ENCODE measurements at regions not wholly inside any gene's neighbourhood (a gene's known extent, or its start where the extent isn't known, plus 50 kb on each side); places are given as distances from the start of the nearest gene placed in this dataset.

DNA sequence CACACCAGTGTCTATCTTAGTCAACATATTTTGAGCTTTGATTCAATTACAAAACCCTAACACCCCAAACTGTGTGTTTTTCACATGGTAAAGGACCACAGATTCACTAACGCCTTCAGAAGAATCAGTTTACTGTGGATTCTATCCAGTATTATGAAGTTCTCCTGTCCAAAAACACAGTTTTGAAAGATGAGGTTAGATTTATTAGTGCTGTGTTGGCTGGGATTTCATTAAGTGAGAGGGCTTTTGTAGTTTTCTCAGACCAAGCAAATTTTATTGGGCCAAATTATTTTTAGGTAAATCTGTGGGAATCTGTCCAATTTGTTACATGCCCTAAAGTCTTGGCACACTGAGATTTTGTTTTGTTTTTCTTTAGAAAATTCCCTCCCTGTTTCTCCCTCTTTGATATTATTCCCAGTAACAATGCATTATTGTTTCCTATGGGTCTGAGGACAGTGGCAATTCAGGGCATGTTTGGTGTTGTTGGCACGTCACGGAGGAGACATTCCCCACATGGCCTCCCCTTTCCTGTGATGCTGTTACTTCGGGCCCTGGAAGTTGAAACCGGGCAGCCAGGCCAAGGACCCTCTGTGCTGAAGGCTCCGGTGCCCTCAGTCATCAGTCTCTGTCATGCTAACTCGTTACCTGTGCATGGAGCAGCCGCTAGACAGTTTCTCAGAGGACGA is 87.5 kb upstream of the ALKAL2 start:
- intact Hi-C loops (cut with micrococcal nuclease; ENCODE audit: unreplicated experiment) (no loop called here), in situ Hi-C loops (cut with MboI) (no loop called here)
- BruUV-seq (replicated peaks): no TSS peak
- no peaks in the 10 kb centered on the region for H3K4me1 ChIP-seq (ENCODE audit: control insufficient read depth, insufficient read depth, low read length)
- ATAC-seq (no peak), FAIRE-seq (no peak), DNase-seq (ENCODE audit: low read depth, low spot score) (no peak)
- ChIA-PET CTCF (no interaction called here), RAD21 (ENCODE audit: unreplicated experiment) (no interaction called here), SMC1A (ENCODE audit: uncharacterized antibody, unreplicated experiment) (no interaction called here), POLR2A (no interaction called here)
- no peak overlapping the region for H3K9ac ChIP-seq (ENCODE audit: control insufficient read depth, insufficient read depth, low read length)
- TF ChIP-seq, protein P1, sequence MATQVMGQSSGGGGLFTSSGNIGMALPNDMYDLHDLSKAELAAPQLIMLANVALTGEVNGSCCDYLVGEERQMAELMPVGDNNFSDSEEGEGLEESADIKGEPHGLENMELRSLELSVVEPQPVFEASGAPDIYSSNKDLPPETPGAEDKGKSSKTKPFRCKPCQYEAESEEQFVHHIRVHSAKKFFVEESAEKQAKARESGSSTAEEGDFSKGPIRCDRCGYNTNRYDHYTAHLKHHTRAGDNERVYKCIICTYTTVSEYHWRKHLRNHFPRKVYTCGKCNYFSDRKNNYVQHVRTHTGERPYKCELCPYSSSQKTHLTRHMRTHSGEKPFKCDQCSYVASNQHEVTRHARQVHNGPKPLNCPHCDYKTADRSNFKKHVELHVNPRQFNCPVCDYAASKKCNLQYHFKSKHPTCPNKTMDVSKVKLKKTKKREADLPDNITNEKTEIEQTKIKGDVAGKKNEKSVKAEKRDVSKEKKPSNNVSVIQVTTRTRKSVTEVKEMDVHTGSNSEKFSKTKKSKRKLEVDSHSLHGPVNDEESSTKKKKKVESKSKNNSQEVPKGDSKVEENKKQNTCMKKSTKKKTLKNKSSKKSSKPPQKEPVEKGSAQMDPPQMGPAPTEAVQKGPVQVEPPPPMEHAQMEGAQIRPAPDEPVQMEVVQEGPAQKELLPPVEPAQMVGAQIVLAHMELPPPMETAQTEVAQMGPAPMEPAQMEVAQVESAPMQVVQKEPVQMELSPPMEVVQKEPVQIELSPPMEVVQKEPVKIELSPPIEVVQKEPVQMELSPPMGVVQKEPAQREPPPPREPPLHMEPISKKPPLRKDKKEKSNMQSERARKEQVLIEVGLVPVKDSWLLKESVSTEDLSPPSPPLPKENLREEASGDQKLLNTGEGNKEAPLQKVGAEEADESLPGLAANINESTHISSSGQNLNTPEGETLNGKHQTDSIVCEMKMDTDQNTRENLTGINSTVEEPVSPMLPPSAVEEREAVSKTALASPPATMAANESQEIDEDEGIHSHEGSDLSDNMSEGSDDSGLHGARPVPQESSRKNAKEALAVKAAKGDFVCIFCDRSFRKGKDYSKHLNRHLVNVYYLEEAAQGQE (IDR thresholded peaks at IDR 0.05; ENCODE audit: low read depth, low read length): no peak
- TF ChIP-seq, protein P2, sequence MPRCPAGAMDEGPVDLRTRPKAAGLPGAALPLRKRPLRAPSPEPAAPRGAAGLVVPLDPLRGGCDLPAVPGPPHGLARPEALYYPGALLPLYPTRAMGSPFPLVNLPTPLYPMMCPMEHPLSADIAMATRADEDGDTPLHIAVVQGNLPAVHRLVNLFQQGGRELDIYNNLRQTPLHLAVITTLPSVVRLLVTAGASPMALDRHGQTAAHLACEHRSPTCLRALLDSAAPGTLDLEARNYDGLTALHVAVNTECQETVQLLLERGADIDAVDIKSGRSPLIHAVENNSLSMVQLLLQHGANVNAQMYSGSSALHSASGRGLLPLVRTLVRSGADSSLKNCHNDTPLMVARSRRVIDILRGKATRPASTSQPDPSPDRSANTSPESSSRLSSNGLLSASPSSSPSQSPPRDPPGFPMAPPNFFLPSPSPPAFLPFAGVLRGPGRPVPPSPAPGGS (IDR thresholded peaks at IDR 0.05; ENCODE audit: borderline replicate concordance, insufficient read depth, low read depth, low read length, poor library complexity, severe bottlenecking): no peak
- H3K36me3 ChIP-seq (ENCODE audit: control insufficient read depth in 2 of 2, insufficient read depth in 2 of 2, low read length in 1 of 2): no peaks in the 10 kb centered on the region
- H3K9me3 ChIP-seq (replicated peaks; ENCODE audit: control insufficient read depth, insufficient read depth, low read length): no peaks in the 10 kb centered on the region
- no peaks in the 10 kb centered on the region for H3K79me2 ChIP-seq (ENCODE audit: control insufficient read depth, insufficient read depth, low read length)
- H3K4me3 ChIP-seq: no peak overlapping the region
- no peak overlapping the region for H3K27ac ChIP-seq (ENCODE audit: control insufficient read depth, insufficient read depth)
- no peaks in the 10 kb centered on the region for H3K27me3 ChIP-seq (replicated peaks in 1 of 2; ENCODE audit: control insufficient read depth in 2 of 2, insufficient read depth in 2 of 2, low read length in 1 of 2)
- 35% methylated on average over 9 of the region's 9 CpGs for WGBS (ENCODE audit: insufficient coverage, insufficient replicate concordance, low lambda C conversion rate, missing lambda C conversion rate)
- H2AFZ ChIP-seq (ENCODE audit: control insufficient read depth, low read depth, low read length): no peak overlapping the region
- H4K20me1 ChIP-seq (ENCODE audit: control insufficient read depth, insufficient read depth): no peaks in the 10 kb centered on the region
- no peak overlapping the region for H3K4me2 ChIP-seq (ENCODE audit: control insufficient read depth, insufficient read depth)

Measured in GM12878 (cell line).